ENCODE measurements at regions not wholly inside any gene's neighbourhood (a gene's known extent, or its start where the extent isn't known, plus 50 kb on each side); places are given as distances from the start of the nearest gene placed in this dataset.

GRCh38 chr1:108048301-108049177, 83.6 kb upstream of the VAV3 start:
- DNase-seq (ENCODE audit: low read depth, low spot score) = no peak
- in situ Hi-C loops (cut with HindIII; ENCODE audit: low sequenced_read_pairs) = no loop called here
- TF ChIP-seq CTCF (IDR thresholded peaks at IDR 0.05; ENCODE audit: low read depth, low read length) = no peak
- H3K4me3 ChIP-seq (ENCODE audit: low read depth, low read length) = no peak overlapping the region

- no peak for TF ChIP-seq CTCF (IDR thresholded peaks at IDR 0.05; ENCODE audit: low read depth, low read length)
These were observed 82.1 kb upstream of the VAV3 start for GRCh38 chr1:108047085-108047484.

GRCh38 chr1:108046026-108046425, 81.0 kb upstream of the VAV3 start:
- no peak overlapping the region for H3K4me3 ChIP-seq (ENCODE audit: low read depth, low read length)
- no peak for DNase-seq (ENCODE audit: low read depth, low spot score)
- TF ChIP-seq CTCF (IDR thresholded peaks at IDR 0.05; ENCODE audit: low read depth, low read length) = no peak
- in situ Hi-C loops (cut with HindIII; ENCODE audit: low sequenced_read_pairs) = no loop called here

More at GRCh38 chr1:108047085-108047484, 82.1 kb upstream of the VAV3 start:
- H3K4me3 ChIP-seq (ENCODE audit: low read depth, low read length) = no peak overlapping the region
- DNase-seq (ENCODE audit: low read depth, low spot score) = no peak
- in situ Hi-C loops (cut with HindIII; ENCODE audit: low sequenced_read_pairs) = no loop called here

GRCh38 chr1:108045460-108045859, 80.5 kb upstream of the VAV3 start:
- no peak for TF ChIP-seq CTCF (IDR thresholded peaks at IDR 0.05; ENCODE audit: low read depth, low read length)
- no peak overlapping the region for H3K4me3 ChIP-seq (ENCODE audit: low read depth, low read length)
- no peak for DNase-seq (ENCODE audit: low read depth, low spot score)
- in situ Hi-C loops (cut with HindIII; ENCODE audit: low sequenced_read_pairs) = no loop called here

GRCh38 chr1:108044318-108044717, 79.3 kb upstream of the VAV3 start:
- no peak for TF ChIP-seq CTCF (IDR thresholded peaks at IDR 0.05; ENCODE audit: low read depth, low read length)
- no peak overlapping the region for H3K4me3 ChIP-seq (ENCODE audit: low read depth, low read length)
- in situ Hi-C loops (cut with HindIII; ENCODE audit: low sequenced_read_pairs) = no loop called here
- no peak for DNase-seq (ENCODE audit: low read depth, low spot score)

- DNase-seq (ENCODE audit: low read depth, low spot score) = no peak
- TF ChIP-seq CTCF (IDR thresholded peaks at IDR 0.05; ENCODE audit: low read depth, low read length) = no peak
- no peak overlapping the region for H3K4me3 ChIP-seq (ENCODE audit: low read depth, low read length)
- in situ Hi-C loops (cut with HindIII; ENCODE audit: low sequenced_read_pairs) = no loop called here
These were observed 78.7 kb upstream of the VAV3 start for GRCh38 chr1:108043707-108044106.

Measured in astrocyte of the spinal cord (primary cell).